ENCODE measurements at regions not wholly inside any gene's neighbourhood (a gene's known extent, or its start where the extent isn't known, plus 50 kb on each side); places are given as distances from the start of the nearest gene placed in this dataset.

- intact Hi-C loops (cut with micrococcal nuclease; ENCODE audit: unreplicated experiment): no loop called here
- H3K36me3 ChIP-seq (ENCODE audit: insufficient read depth, low read length, poor library complexity, severe bottlenecking): no peaks in the 10 kb centered on the region
- no peak for DNase-seq (ENCODE audit: low spot score)
- no peak overlapping the region for H3K4me3 ChIP-seq (ENCODE audit: low read depth, low read length, poor library complexity, severe bottlenecking)
- no peak overlapping the region for H3K27ac ChIP-seq (ENCODE audit: low read depth, low read length, poor library complexity, severe bottlenecking)
- ChIA-PET CTCF (no interaction called here), POLR2A (ENCODE audit: low non-redundant PET) (no interaction called here)
- no peaks in the 10 kb centered on the region for H3K9me3 ChIP-seq (ENCODE audit: low read depth, low read length, poor library complexity, severe bottlenecking)
- TF ChIP-seq EZH2 (IDR thresholded peaks at IDR 0.05; ENCODE audit: borderline replicate concordance, low read depth, low read length, poor library complexity, severe bottlenecking): no peak
- TF ChIP-seq CTCF (conservative IDR thresholded peaks at IDR 0.05; ENCODE audit: low read depth, low read length): no peak
- no TSS peak for BruUV-seq (replicated peaks)
- H3K4me1 ChIP-seq (ENCODE audit: insufficient read depth, low read length, poor library complexity, severe bottlenecking): no peaks in the 10 kb centered on the region
- H3K27me3 ChIP-seq (replicated peaks; ENCODE audit: insufficient read depth, low read depth, low read length, poor library complexity): peaks cover 6% of the 10 kb centered on the region
Measured at GRCh38 chr17:70525961-70526360, 356.6 kb downstream of the KCNJ2 start.

GRCh38 chr17:70527364-70527888 lies 358.1 kb downstream of the KCNJ2 start:
- BruUV-seq (replicated peaks): no TSS peak
- ChIA-PET POLR2A (ENCODE audit: low non-redundant PET) (no interaction called here), CTCF (no interaction called here)
- TF ChIP-seq EZH2 (IDR thresholded peaks at IDR 0.05; ENCODE audit: borderline replicate concordance, low read depth, low read length, poor library complexity, severe bottlenecking) (no peak), CTCF (conservative IDR thresholded peaks at IDR 0.05; ENCODE audit: low read depth, low read length) (no peak)
- H3K27ac ChIP-seq (ENCODE audit: low read depth, low read length, poor library complexity, severe bottlenecking): no peak overlapping the region
- peaks cover 6% of the 10 kb centered on the region for H3K27me3 ChIP-seq (replicated peaks; ENCODE audit: insufficient read depth, low read depth, low read length, poor library complexity)
- H3K4me3 ChIP-seq (ENCODE audit: low read depth, low read length, poor library complexity, severe bottlenecking): no peak overlapping the region
- no peaks in the 10 kb centered on the region for H3K4me1 ChIP-seq (ENCODE audit: insufficient read depth, low read length, poor library complexity, severe bottlenecking)
- DNase-seq (ENCODE audit: low spot score): no peak
- intact Hi-C loops (cut with micrococcal nuclease; ENCODE audit: unreplicated experiment): no loop called here
- no peaks in the 10 kb centered on the region for H3K36me3 ChIP-seq (ENCODE audit: insufficient read depth, low read length, poor library complexity, severe bottlenecking)
- no peaks in the 10 kb centered on the region for H3K9me3 ChIP-seq (ENCODE audit: low read depth, low read length, poor library complexity, severe bottlenecking)

GRCh38 chr17:70533427-70533826 lies 364.1 kb downstream of the KCNJ2 start:
- intact Hi-C loops (cut with micrococcal nuclease; ENCODE audit: unreplicated experiment): no loop called here
- no peaks in the 10 kb centered on the region for H3K36me3 ChIP-seq (ENCODE audit: insufficient read depth, low read length, poor library complexity, severe bottlenecking)
- CTCF ChIA-PET: no interaction called here
- H3K27me3 ChIP-seq (replicated peaks; ENCODE audit: insufficient read depth, low read depth, low read length, poor library complexity): peaks cover 6% of the 10 kb centered on the region
- H3K4me1 ChIP-seq (ENCODE audit: insufficient read depth, low read length, poor library complexity, severe bottlenecking): no peaks in the 10 kb centered on the region
- no peaks in the 10 kb centered on the region for H3K9me3 ChIP-seq (ENCODE audit: low read depth, low read length, poor library complexity, severe bottlenecking)
- no peak overlapping the region for H3K27ac ChIP-seq (ENCODE audit: low read depth, low read length, poor library complexity, severe bottlenecking)
- no peak for TF ChIP-seq EZH2 (IDR thresholded peaks at IDR 0.05; ENCODE audit: borderline replicate concordance, low read depth, low read length, poor library complexity, severe bottlenecking)
- no peak for TF ChIP-seq CTCF (conservative IDR thresholded peaks at IDR 0.05; ENCODE audit: low read depth, low read length)
- POLR2A ChIA-PET (ENCODE audit: low non-redundant PET): no interaction called here
- no TSS peak for BruUV-seq (replicated peaks)
- DNase-seq (ENCODE audit: low spot score): no peak
- no peak overlapping the region for H3K4me3 ChIP-seq (ENCODE audit: low read depth, low read length, poor library complexity, severe bottlenecking)
